A549 (cell line): ENCODE measurements at regions not wholly inside any gene's neighbourhood (a gene's known extent, or its start where the extent isn't known, plus 50 kb on each side); places are given as distances from the start of the nearest gene placed in this dataset.

Experiments
- CTCF ChIP-seq: fragments of >200 bp; sonication (Bioruptor Twin); formaldehyde crosslinking; IDR thresholded peaks from 3 replicates; pipeline ENCODE4 v1.5.1; 2016
- POLR2A ChIP-seq: IDR thresholded peaks from 2 replicates; pipeline ENCODE4 v1.6.1; 2012; ENCODE audit warnings: mild to moderate bottlenecking, low read length
- REST ChIP-seq: fragments of 200-600 bp; sonication (generic); IDR thresholded peaks from 2 replicates; pipeline ENCODE4 v1.6.1; 2016; ENCODE audit warnings: antibody characterized with exemption, mild to moderate bottlenecking, moderate library complexity
- TF ChIP-seq, protein P1 (sequence below): fragments of 250-450 bp; sonication (Bioruptor Pico); IDR thresholded peaks from 2 replicates; pipeline ENCODE4 v1.5.0; 2021; ENCODE audit warnings: mild to moderate bottlenecking, moderate library complexity, borderline replicate concordance

- TF ChIP-seq CTCF (no peak), POLR2A (no peak), REST (no peak)
- TF ChIP-seq, protein P1, sequence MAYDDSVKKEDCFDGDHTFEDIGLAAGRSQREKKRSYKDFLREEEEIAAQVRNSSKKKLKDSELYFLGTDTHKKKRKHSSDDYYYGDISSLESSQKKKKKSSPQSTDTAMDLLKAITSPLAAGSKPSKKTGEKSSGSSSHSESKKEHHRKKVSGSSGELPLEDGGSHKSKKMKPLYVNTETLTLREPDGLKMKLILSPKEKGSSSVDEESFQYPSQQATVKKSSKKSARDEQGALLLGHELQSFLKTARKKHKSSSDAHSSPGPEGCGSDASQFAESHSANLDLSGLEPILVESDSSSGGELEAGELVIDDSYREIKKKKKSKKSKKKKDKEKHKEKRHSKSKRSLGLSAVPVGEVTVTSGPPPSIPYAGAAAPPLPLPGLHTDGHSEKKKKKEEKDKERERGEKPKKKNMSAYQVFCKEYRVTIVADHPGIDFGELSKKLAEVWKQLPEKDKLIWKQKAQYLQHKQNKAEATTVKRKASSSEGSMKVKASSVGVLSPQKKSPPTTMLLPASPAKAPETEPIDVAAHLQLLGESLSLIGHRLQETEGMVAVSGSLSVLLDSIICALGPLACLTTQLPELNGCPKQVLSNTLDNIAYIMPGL = no peak
Observed at GRCh38 chr20:56693217-56693616, 64.1 kb downstream of the TFAP2C start.
